Epithelial cell of esophagus (primary cell): ENCODE measurements at regions not wholly inside any gene's neighbourhood (a gene's known extent, or its start where the extent isn't known, plus 50 kb on each side); places are given as distances from the start of the nearest gene placed in this dataset.
A peak's percentile ranks its signal among the peaks of the same experiment; 100 is the strongest.

Source experiments
- DNase-seq: peaks from one replicate; pipeline ENCODE4 v3.0.0; 2010; ENCODE audit warnings: low read depth
- H3K4me3 ChIP-seq: 2 replicates; pipeline ENCODE4 v1.5.1; 2011; ENCODE audit warnings: mild to moderate bottlenecking, low read length, control low read depth
- TF ChIP-seq, protein P1 (sequence below): IDR thresholded peaks from 2 replicates; pipeline ENCODE4 v1.5.1; 2011; ENCODE audit warnings: low read depth, mild to moderate bottlenecking, low read length, control low read depth, inconsistent platforms; ENCODE audit not compliant: insufficient read depth; ENCODE audit errors: missing control alignments

DNA sequence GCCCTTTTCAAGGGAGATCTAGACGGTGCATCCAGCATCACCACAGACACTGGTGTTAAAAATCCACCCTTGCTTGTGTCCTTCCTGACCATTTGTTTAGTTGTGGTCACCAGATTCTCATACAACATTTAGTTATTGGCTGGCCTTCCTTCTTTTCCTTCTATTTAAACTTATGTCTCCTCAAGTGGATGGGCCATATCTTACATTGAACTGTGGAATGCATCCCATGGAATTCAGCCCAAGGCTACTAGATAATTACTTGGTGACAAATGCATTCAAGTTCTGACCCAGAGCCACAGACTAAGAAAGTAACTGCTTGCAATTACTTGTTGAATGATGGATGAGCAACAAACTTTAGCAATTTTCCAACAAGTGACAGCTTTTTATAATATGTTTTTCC lies 198.9 kb upstream of the SSTR4 start:
- TF ChIP-seq, protein P1, sequence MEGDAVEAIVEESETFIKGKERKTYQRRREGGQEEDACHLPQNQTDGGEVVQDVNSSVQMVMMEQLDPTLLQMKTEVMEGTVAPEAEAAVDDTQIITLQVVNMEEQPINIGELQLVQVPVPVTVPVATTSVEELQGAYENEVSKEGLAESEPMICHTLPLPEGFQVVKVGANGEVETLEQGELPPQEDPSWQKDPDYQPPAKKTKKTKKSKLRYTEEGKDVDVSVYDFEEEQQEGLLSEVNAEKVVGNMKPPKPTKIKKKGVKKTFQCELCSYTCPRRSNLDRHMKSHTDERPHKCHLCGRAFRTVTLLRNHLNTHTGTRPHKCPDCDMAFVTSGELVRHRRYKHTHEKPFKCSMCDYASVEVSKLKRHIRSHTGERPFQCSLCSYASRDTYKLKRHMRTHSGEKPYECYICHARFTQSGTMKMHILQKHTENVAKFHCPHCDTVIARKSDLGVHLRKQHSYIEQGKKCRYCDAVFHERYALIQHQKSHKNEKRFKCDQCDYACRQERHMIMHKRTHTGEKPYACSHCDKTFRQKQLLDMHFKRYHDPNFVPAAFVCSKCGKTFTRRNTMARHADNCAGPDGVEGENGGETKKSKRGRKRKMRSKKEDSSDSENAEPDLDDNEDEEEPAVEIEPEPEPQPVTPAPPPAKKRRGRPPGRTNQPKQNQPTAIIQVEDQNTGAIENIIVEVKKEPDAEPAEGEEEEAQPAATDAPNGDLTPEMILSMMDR = no peak
- DNase-seq = peak; percentile 86
- H3K4me3 ChIP-seq = no peak overlapping the region

DNA sequence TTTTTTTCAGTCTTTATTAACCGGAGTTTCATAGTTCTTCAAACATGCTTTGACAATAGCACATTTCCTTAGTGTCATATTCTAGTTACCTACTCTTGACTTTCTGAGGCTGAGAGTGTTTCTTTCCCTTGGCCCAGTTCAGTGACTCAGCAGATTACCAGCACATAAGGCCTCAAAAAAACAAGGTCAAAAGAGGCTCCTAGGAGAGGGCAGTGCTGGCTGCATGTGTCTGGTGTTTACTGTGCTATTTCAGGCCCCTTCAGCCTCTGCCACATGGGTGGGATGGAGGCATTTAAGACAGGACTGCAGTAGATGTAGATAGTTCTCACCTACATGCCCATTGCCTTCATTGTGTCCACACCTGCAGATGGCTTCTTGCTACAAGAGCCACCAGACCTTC lies 198.2 kb upstream of the SSTR4 start:
- DNase-seq = peak; percentile 47
- TF ChIP-seq, protein P1 = no peak
- no peak overlapping the region for H3K4me3 ChIP-seq

DNA sequence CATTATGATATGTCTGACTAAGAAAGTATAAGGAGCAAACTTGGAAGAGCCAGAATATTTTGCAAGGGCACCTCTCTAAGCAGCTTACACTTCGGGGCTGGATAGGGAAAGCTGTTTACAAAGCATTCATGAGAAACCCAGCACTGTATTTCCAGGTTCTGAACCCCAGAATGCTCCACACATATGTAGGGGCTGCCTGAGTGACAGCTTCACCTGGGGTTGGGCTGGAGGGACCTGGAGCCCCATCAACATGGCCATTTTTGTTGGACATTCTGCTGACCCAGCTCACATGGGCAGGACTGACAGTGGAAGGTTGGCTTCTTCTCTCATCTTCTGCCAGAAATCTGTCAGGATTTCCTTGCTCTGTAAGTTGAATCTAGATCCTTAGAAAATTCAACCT lies 197.1 kb upstream of the SSTR4 start:
- DNase-seq = no peak
- TF ChIP-seq, protein P1 = no peak
- no peak overlapping the region for H3K4me3 ChIP-seq

DNA sequence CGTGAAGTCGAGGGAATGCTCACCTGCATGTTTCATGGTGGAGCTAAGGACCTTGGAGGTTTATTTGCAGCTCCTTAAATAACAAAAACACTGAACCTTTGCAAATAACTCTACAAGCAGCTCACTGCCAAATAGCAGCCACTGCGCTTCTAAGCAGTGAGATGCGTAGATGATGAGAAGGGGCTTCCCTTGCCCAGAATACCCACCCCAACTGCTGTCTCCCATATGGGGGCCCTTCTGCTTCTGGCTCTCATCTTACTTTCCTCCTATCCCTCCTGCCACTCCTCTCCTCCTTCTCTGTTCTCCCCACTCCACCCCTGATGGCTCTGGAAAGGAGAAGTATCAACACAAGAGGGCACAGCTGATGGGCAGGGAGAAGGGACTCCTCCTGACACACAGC lies 193.3 kb upstream of the SSTR4 start:
- H3K4me3 ChIP-seq = no peak overlapping the region
- TF ChIP-seq, protein P1 = no peak
- no peak for DNase-seq

DNA sequence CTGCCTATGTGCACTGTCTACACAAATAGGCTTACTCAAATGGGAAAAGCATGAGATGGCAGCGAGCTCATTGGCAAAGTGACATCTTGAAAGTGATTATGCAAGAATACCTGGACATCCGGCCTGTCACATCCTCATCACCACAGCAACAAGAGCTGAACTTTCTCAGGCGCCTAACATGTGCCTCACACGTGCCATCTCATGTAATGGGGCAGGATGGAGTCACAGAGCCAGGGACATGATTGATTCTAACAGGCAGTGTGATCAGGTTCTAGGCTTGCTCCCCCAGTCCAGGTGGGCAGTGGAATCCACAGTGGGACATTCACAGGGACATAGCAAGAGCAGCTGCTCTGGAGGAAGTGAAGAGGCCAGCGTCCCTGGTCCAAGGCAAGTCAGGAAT lies 192.3 kb upstream of the SSTR4 start:
- no peak for DNase-seq
- TF ChIP-seq, protein P1 = no peak
- no peak overlapping the region for H3K4me3 ChIP-seq

DNA sequence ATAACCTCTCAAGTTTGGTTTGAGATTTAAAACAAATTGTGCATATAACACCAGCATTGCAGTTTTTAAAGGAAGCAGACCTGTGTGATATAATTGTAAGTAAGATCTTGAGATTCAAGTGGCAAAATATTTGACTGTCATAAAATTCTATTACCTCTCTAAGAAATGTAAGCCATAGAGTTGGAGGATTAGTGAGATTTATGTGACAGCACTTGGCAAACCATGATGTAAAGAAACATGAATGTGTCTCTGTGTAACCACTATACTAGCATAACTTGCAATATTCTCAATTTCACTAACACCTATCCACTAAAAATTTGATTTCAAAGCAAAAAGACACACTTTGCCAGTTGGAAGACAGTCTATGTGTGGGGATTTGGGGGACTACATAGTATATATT lies 190.2 kb upstream of the SSTR4 start:
- no peak overlapping the region for H3K4me3 ChIP-seq
- TF ChIP-seq, protein P1 = no peak
- DNase-seq = no peak

DNA sequence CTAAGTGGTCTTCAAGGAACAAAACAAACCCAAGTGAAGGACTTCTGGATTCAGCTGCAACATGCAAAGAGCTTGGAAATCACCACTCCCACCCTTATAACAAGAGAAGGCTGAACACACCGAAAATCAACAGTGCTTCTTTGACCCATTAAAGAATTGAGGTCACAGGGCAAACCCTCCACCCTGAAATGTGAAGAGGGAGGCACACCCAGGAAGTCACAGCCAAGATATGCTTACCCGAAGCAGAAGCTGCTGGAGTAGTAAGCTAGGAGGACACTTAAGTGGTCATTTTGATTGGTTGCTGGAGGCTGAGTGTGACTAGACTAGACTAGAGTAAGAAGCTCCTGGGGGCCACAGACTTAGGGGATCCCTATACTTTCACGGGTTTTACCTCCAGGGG lies 188.2 kb upstream of the SSTR4 start:
- DNase-seq = no peak
- TF ChIP-seq, protein P1 = no peak
- H3K4me3 ChIP-seq = no peak overlapping the region
